ENCODE measurements at regions not wholly inside any gene's neighbourhood (a gene's known extent, or its start where the extent isn't known, plus 50 kb on each side); places are given as distances from the start of the nearest gene placed in this dataset.
A peak's percentile ranks its signal among the peaks of the same experiment; 100 is the strongest.

GRCh38 chr22:45096256-45096907 is 67.3 kb upstream of the NUP50 start:
- DNase-seq, result peak; percentile 65

GRCh38 chr22:45097061-45097460 is 66.7 kb upstream of the NUP50 start:
- DNase-seq, result no peak

DNA sequence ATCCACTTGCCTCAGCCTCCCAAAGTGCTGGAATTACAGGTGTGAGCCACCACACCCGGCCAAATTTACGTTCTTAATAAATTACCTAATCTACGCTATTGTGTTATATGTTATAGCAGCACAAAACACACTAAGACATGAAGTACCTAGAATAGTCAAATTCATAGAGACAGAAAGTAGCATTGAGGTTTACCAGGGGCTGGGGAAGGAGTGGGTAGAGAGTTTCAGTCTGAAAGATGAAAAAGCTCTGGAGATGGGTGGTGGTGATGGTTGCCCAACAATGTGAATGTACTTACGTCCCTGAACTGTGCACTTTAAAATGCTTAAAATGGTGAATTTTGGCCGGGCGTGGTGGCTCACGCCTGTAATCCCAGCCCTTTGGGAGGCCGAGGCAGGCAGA is 65.7 kb upstream of the NUP50 start:
- no peak for DNase-seq

- DNase-seq, result no peak
Measured at GRCh38 chr22:45099961-45100360, 63.8 kb upstream of the NUP50 start.

GRCh38 chr22:45101515-45102227 is 62.1 kb upstream of the NUP50 start:
- DNase-seq, result peak; percentile 45

- DNase-seq, result no peak
Measured at GRCh38 chr22:45102896-45103420, 60.8 kb upstream of the NUP50 start.

DNA sequence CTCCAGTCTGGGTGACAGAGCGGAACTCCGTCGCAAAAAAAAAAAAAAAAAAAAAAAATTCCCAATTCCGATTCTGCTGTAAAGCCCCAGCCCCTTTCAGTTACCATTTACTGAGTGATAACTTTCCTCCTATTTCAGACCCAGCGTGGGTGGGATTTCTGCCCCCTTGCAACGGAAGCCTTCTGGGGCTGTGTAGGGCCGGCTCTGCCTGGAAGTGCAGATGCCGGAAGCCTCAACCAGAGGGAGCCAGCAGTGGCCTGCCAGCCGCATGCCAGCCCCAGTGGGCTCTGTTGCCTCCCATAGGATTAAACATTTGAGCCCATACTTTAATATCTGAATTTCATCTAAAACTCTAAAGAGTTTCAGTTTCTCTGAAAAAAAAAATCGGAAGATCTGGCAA is 60.0 kb upstream of the NUP50 start:
- no peak for DNase-seq

DNA sequence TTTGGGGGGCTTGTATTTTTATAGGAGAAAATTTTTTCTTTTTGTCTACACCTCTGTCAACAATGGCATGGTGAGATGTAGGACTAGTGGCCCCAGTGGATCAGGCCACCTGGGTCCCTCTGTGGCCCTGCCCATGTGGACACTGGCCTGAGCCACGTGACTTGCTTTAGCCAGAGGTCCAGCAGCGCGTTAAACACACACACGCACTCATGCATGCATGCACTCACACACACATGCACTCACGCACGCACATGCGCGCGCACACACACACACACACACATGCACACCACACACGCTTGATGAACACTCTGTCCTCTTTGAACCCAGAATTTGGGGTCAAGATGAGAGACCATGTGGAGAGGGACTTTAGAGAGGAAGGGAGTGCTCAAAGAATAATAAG is 59.4 kb upstream of the NUP50 start:
- no peak for DNase-seq

GRCh38 chr22:45105281-45105702 is 58.4 kb upstream of the NUP50 start:
- DNase-seq, result peak; percentile 1

GRCh38 chr22:45107671-45108070 is 56.1 kb upstream of the NUP50 start:
- no peak for DNase-seq

DNA sequence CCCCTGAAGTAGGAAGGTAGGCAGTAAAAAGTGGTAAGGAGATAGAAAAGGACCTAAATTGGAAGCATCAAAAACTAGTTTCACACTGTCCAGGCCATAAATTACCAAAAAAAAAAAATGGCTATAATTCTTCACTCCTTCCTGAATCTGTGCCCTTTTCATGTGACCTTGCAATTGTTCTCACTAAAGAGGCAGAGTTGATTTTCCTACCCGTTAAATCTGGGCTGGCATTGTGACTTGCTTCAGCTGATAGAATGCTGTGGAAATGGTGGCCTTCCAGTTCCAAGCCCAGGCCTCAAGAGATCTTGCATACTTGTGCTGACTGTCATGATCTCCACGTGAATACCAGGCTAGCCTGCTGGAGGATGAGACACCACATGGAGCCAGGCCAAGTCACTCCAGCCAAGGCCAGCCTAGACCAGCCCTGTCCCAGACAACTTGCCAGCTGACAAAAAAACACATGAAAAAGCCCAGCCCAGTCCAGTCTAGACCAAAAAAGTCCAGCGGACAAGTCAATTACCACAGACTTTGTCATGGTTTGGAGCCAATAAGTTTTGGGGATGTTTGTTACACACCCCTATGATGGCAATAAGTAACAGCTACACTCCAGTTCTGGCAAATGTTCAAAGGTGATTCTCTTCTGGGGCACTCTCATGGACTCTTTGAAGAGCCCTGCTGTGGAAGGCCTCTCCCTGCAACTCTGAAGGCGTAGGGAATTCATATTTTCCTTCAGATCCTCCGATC is 51.4 kb upstream of the NUP50 start:
- no peak for DNase-seq

Data from DMS79 treated with DMSO at 0.1 percent for 48 hours (cell line).